NB4 (cell line): ENCODE measurements at regions not wholly inside any gene's neighbourhood (a gene's known extent, or its start where the extent isn't known, plus 50 kb on each side); places are given as distances from the start of the nearest gene placed in this dataset.

ENCODE experiments used
- DNase-seq: peaks from one replicate; pipeline ENCODE4 v3.0.0; 2010; ENCODE audit warnings: low read depth
- H3K4me3 ChIP-seq: one replicate; pipeline ENCODE4 v1.5.1; 2011; ENCODE audit warnings: mild to moderate bottlenecking, low read depth, low read length, moderate library complexity
- MYC ChIP-seq: IDR thresholded peaks from 2 replicates; pipeline ENCODE4 v1.6.1; 2011; ENCODE audit warnings: low read depth, low read length
- POLR2A ChIP-seq: IDR thresholded peaks from 2 replicates; pipeline ENCODE4 v1.6.1; 2011; ENCODE audit warnings: mild to moderate bottlenecking; ENCODE audit not compliant: insufficient read length; ENCODE audit errors: extremely low read depth
- TF ChIP-seq, protein P1 (sequence below): IDR thresholded peaks from one replicate; pipeline ENCODE4 v1.5.1; 2012; ENCODE audit warnings: low read depth, low read length
- TF ChIP-seq, protein P2 (sequence below): IDR thresholded peaks from 2 replicates; pipeline ENCODE4 v1.6.1; 2011; ENCODE audit warnings: low read depth, low read length

DNA sequence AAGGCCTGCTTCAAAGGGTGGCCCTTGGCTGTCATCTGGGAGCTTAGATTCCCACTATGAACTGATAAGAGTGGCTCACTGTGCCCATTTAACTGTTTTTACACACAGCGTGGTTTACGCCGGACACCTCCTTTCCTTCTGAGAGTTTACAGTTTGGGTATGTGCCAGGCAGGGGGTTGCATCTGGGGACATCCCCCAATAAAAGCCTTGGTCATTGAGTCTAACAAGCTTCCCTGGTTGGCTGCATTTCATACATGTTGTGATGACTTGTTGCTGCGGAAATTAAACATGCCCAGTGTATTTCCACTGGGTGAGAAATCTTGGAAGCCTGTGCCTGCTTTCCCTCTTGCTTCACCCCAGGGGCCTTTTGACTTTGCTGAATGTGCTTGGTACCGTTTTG, 264.1 kb upstream of the NPY start:
- TF ChIP-seq, protein P1, sequence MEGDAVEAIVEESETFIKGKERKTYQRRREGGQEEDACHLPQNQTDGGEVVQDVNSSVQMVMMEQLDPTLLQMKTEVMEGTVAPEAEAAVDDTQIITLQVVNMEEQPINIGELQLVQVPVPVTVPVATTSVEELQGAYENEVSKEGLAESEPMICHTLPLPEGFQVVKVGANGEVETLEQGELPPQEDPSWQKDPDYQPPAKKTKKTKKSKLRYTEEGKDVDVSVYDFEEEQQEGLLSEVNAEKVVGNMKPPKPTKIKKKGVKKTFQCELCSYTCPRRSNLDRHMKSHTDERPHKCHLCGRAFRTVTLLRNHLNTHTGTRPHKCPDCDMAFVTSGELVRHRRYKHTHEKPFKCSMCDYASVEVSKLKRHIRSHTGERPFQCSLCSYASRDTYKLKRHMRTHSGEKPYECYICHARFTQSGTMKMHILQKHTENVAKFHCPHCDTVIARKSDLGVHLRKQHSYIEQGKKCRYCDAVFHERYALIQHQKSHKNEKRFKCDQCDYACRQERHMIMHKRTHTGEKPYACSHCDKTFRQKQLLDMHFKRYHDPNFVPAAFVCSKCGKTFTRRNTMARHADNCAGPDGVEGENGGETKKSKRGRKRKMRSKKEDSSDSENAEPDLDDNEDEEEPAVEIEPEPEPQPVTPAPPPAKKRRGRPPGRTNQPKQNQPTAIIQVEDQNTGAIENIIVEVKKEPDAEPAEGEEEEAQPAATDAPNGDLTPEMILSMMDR = no peak
- no peak for TF ChIP-seq POLR2A
- TF ChIP-seq, protein P2, sequence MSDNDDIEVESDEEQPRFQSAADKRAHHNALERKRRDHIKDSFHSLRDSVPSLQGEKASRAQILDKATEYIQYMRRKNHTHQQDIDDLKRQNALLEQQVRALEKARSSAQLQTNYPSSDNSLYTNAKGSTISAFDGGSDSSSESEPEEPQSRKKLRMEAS = no peak
- no peak for TF ChIP-seq MYC
- no peak overlapping the region for H3K4me3 ChIP-seq
- no peak for DNase-seq

DNA sequence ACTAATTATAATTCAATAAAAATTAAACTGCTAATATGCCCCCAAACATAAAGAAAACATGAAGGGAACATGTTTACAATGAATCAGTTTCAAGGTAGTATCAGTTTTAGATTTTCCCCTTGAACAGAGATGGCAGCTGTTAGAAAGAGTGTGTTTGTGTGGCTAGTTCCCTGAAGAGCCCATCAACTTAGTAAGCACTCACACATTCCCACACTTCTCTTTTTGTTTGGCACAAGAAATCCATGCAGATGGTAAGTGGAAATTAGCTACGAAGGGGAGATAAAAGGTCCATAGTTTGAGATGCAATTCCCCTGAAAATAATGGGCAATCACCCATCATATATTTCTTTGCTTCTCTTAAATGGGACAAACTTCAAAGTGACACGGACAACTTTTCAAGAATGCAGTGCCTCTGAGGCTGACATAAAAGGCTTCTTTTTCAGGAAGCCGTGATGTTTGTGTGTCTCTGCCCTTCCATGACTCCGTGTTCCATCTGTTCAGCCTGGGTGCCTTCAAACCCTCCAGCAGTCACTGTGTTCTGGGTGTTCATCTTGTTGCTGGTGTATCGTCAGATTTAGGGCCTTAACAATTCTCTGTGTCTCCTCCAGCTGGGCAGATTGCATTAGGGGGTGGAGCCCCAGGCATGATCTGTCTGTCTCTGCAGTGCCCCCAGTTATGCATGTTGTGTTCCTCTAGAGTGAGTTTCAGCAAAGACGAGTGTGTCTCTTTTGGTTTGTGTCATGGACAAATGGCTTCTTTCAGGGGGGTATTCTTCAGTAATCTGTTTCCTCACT, 259.5 kb upstream of the NPY start:
- no peak overlapping the region for H3K4me3 ChIP-seq
- TF ChIP-seq POLR2A (no peak), MYC (no peak)
- no peak for DNase-seq

DNA sequence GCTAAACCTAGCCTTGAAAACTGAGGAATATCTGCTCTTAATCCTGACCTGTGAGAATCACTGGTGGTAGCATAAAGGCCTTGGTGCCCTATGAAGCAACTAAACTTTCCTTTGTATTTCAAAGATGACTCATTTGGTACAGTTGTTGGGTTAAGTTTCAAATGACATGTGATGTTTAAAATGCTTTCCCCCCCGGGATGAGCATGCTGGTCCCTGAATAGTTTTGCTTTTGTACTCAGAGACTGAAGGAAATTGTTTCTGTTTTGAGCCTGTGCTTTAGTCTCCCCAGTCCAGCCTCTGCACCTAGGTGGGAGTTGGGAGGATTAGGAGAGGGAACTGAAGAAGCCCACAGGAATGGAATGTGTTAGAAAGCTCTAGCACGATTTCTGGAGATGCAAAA, 258.9 kb upstream of the NPY start:
- DNase-seq = no peak
- TF ChIP-seq POLR2A (no peak), MYC (no peak)
- TF ChIP-seq, protein P1 = no peak
- TF ChIP-seq, protein P2 = no peak
- H3K4me3 ChIP-seq = no peak overlapping the region

DNA sequence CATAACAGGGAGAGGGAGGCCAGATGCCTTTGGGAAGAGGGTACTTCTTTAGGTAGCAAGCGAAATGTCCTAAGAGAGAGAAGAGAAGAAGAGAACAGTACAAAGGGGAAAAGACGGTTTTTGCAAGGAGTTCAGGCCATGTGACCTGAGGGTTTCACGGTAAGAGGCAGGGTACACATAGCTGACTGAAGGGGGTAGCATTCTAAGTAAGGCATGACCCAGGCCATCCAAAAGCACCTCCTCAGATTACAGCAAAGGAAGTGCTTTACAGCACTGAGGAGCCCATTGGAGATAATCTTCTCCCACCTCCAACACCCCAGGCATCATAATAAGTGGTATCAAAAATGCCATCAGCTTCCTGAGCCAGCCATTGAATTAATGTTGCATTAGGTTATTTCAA, 258.2 kb upstream of the NPY start:
- no peak overlapping the region for H3K4me3 ChIP-seq
- no peak for DNase-seq
- TF ChIP-seq POLR2A = no peak
- TF ChIP-seq MYC = no peak
- TF ChIP-seq, protein P1 = no peak
- TF ChIP-seq, protein P2 = no peak

DNA sequence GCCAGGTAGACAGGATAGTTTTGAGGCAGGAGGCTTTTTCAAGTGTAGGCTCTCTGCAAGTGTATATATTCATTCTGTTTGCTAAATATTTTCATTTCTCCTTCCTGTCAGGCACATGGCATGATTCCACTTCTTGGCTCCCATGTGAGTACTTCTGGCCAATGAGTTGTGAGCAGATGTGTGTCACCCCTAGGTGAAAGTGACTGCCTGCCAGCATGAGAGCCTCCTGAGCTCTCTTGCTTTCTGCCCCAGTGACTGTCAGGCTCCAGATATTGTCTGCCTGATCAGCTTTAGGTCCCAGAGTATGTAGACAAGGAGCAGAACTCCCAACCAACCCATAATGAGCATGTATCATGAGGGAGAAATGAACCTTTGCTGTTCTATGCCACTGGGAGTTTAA, 257.6 kb upstream of the NPY start:
- no peak overlapping the region for H3K4me3 ChIP-seq
- DNase-seq = no peak
- TF ChIP-seq, protein P2 = no peak
- TF ChIP-seq, protein P1 = no peak
- TF ChIP-seq POLR2A = no peak
- TF ChIP-seq MYC = no peak

DNA sequence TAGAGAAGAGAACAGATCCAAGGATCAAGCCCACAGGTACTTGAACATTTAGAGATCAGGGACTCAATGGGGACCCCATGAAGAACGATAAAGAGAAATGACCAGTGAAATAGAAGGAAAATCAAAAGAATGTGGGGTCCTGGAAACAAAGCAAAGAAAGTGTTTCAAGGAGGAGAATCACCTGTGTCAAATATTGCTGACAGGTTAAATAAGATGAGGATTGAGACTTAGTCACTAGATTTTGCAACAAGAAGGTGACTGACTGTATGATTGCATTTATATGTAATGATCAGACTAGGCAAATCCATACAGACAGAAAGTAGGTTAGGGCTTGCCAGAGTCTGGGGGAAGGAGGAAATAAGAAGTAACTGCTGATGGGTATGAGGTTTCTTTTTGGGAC, 254.9 kb upstream of the NPY start:
- no peak overlapping the region for H3K4me3 ChIP-seq
- TF ChIP-seq, protein P2 = no peak
- TF ChIP-seq POLR2A (no peak), MYC (no peak)
- TF ChIP-seq, protein P1 = no peak
- no peak for DNase-seq
